ENCODE measurements at regions not wholly inside any gene's neighbourhood (a gene's known extent, or its start where the extent isn't known, plus 50 kb on each side); places are given as distances from the start of the nearest gene placed in this dataset.

GRCh38 chr7:57685418-57685817, 235.4 kb downstream of the ZNF716 start:
- DNase-seq (ENCODE audit: low spot score) (no peak), ATAC-seq (no peak)
- ChIA-PET CTCF (no interaction called here), POLR2A (no interaction called here)
- Mint-ChIP-seq H3K27me3 (ENCODE audit: low read depth) (no peaks in the 10 kb centered on the region), H3K9me3 (peaks cover 70% of the 10 kb centered on the region), H3K4me1 (no peaks in the 10 kb centered on the region), H3K4me3 (no peak overlapping the region), H3K36me3 (peaks cover 53% of the 10 kb centered on the region), H3K27ac (no peak overlapping the region)
- no peak for TF ChIP-seq FOXP1 (CRISPR knock-in tag; IDR thresholded peaks at IDR 0.05; ENCODE audit: borderline replicate concordance)
- TF ChIP-seq USF2 (CRISPR knock-in tag; IDR thresholded peaks at IDR 0.05), result no peak
- no peak for TF ChIP-seq OVOL2 (CRISPR knock-in tag; IDR thresholded peaks at IDR 0.05; ENCODE audit: borderline replicate concordance)
- no peak for TF ChIP-seq GRHL2 (CRISPR knock-in tag; IDR thresholded peaks at IDR 0.05; ENCODE audit: insufficient replicate concordance, severe bottlenecking)
- TF ChIP-seq, protein P1, sequence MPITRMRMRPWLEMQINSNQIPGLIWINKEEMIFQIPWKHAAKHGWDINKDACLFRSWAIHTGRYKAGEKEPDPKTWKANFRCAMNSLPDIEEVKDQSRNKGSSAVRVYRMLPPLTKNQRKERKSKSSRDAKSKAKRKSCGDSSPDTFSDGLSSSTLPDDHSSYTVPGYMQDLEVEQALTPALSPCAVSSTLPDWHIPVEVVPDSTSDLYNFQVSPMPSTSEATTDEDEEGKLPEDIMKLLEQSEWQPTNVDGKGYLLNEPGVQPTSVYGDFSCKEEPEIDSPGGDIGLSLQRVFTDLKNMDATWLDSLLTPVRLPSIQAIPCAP (CRISPR knock-in tag; IDR thresholded peaks at IDR 0.05), result no peak

Measured in WTC11 (cell line).